ENCODE measurements at regions not wholly inside any gene's neighbourhood (a gene's known extent, or its start where the extent isn't known, plus 50 kb on each side); places are given as distances from the start of the nearest gene placed in this dataset.

DNA sequence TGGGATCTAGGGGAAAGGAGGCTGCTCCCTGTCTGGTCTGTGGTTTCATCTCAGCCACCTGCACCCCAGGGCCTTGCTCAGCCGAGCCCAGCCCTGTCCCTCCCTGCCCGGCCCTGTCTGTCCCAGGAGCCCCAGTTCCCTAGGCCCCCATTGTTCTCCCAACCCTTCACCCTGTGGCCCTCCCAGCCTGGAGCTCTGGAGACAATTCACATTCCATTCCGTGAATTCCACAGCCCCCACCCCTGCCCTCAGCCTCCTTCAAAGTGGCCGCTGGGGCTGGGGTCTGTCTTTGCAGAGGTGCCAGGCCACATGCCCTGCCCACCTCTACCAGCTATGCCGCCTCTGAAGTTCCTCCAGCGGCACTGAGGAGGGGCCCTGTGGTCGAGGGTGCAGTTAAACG lies 77.9 kb upstream of the WNT11 start:
- TF ChIP-seq EZH2 (IDR thresholded peaks at IDR 0.05; ENCODE audit: borderline replicate concordance, low read depth, low read length, poor library complexity, severe bottlenecking), result no peak
- TF ChIP-seq, protein P1, sequence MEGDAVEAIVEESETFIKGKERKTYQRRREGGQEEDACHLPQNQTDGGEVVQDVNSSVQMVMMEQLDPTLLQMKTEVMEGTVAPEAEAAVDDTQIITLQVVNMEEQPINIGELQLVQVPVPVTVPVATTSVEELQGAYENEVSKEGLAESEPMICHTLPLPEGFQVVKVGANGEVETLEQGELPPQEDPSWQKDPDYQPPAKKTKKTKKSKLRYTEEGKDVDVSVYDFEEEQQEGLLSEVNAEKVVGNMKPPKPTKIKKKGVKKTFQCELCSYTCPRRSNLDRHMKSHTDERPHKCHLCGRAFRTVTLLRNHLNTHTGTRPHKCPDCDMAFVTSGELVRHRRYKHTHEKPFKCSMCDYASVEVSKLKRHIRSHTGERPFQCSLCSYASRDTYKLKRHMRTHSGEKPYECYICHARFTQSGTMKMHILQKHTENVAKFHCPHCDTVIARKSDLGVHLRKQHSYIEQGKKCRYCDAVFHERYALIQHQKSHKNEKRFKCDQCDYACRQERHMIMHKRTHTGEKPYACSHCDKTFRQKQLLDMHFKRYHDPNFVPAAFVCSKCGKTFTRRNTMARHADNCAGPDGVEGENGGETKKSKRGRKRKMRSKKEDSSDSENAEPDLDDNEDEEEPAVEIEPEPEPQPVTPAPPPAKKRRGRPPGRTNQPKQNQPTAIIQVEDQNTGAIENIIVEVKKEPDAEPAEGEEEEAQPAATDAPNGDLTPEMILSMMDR (conservative IDR thresholded peaks at IDR 0.05; ENCODE audit: low read depth, low read length), result no peak

Data from A673 (cell line).